ENCODE measurements at regions not wholly inside any gene's neighbourhood (a gene's known extent, or its start where the extent isn't known, plus 50 kb on each side); places are given as distances from the start of the nearest gene placed in this dataset.
"Not testable (repeated sequence)": the region's sequence is repeated elsewhere in the genome, so short reads cannot be mapped to it uniquely, and the experiment has no call there.

DNA sequence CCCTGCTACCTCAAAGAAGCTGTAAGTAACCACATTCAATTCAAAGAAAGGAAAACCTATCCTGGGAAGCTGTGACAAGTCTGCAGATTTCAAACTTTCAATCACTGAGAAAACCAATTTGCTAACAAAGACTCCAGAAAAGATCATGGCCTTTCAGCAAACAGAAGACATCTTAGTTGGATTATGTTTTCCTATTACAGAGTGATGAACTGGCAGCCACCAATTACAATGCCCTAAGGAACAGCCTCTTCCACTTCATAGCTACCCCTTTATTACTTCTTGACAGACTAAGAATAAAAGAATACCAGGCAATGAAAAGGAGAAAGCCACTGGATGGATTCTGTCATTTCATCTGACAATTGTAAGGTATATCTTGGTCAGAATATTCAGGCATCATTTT is 128.2 kb upstream of the RASEF start:
- peaks cover 0 to 4% (median 0%) of the 10 kb centered on the region in 9 donors for H3K4me1 ChIP-seq

DNA sequence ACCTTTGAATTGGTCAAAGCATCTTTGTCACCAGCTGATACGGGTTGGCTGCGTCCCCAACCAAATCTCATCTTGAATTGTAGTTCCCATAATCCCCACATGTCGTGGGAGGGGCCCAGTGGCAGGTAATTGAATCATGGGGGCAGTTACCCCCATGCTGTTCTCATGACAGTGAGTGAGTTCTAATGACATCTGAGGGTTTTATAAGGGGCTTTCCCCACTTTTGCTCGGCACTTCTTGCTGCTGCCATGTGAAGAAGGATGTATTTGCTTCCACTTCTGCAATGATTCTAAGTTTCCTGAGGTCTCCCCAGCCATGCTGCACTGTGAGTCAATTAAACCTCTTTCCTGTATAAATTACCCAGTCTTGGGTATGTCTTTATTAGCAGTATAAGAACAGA is 126.1 kb upstream of the RASEF start:
- ATAC-seq; H3K9me3 ChIP-seq; H3K4me3 ChIP-seq; H3K36me3 ChIP-seq; DNase-seq; H3K27ac ChIP-seq; intact Hi-C loops (cut with DNase I): not testable (repeated sequence)
- Histone ChIP-seq H3K4me1 (peaks cover 0 to 12% (median 0%) of the 10 kb centered on the region in 9 donors), H3K27me3 (peaks cover 0 to 20% (median 4%) of the 10 kb centered on the region in 7 donors)
- WGBS, 2 donors, result 70 to 85% methylated on average over 4 of the region's 4 CpGs

More for the DNA sequence above, 128.2 kb upstream of the RASEF start:
- H3K9me3 ChIP-seq, result no peaks in the 10 kb centered on the region
- ATAC-seq (no peak), DNase-seq (no peak)
- intact Hi-C loops (cut with DNase I), result loop anchor here in 1 of 10 donors (10.0 kb wide), 1 partner anchor 724 kb away; no protein-coding TSS in a partner anchor
- H3K27ac ChIP-seq, result no peak overlapping the region
- TF ChIP-seq, protein P1, sequence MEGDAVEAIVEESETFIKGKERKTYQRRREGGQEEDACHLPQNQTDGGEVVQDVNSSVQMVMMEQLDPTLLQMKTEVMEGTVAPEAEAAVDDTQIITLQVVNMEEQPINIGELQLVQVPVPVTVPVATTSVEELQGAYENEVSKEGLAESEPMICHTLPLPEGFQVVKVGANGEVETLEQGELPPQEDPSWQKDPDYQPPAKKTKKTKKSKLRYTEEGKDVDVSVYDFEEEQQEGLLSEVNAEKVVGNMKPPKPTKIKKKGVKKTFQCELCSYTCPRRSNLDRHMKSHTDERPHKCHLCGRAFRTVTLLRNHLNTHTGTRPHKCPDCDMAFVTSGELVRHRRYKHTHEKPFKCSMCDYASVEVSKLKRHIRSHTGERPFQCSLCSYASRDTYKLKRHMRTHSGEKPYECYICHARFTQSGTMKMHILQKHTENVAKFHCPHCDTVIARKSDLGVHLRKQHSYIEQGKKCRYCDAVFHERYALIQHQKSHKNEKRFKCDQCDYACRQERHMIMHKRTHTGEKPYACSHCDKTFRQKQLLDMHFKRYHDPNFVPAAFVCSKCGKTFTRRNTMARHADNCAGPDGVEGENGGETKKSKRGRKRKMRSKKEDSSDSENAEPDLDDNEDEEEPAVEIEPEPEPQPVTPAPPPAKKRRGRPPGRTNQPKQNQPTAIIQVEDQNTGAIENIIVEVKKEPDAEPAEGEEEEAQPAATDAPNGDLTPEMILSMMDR (IDR thresholded peaks at IDR 0.05), result no peak
- H3K27me3 ChIP-seq, result peaks cover 0 to 36% (median 15%) of the 10 kb centered on the region in 7 donors
- H3K36me3 ChIP-seq, result no peaks in the 10 kb centered on the region
- no peak overlapping the region for H3K4me3 ChIP-seq

DNA sequence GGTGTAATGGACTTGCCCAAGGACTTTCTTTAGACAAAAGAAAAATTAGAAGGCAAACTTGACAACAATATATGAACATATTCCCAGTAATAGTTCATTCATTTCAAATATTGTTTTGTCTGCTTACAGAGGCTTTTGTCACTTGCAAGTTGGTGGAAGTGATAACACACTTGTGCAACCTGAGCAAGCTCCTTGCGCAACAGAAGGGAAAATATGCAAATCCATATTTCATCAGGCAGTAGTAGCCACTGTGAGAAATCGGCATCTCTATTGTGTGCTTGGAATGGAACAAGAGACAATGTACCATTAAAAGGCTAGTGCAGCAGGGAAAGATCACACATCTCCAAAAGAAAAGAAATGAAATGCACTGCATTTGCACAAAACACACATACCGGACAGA is 125.3 kb upstream of the RASEF start:
- DNase-seq (no peak), ATAC-seq (no peak)
- WGBS, 2 donors, result 88 to 96% methylated on average over 3 of the region's 3 CpGs
- Histone ChIP-seq H3K36me3 (no peaks in the 10 kb centered on the region), H3K27ac (no peak overlapping the region), H3K4me1 (peaks cover 0 to 12% (median 0%) of the 10 kb centered on the region in 9 donors), H3K27me3 (peaks cover 0 to 15% (median 3%) of the 10 kb centered on the region in 7 donors), H3K9me3 (no peaks in the 10 kb centered on the region), H3K4me3 (no peak overlapping the region)
- intact Hi-C loops (cut with DNase I), result no loop called here
- TF ChIP-seq, protein P1 (IDR thresholded peaks at IDR 0.05), result no peak

DNA sequence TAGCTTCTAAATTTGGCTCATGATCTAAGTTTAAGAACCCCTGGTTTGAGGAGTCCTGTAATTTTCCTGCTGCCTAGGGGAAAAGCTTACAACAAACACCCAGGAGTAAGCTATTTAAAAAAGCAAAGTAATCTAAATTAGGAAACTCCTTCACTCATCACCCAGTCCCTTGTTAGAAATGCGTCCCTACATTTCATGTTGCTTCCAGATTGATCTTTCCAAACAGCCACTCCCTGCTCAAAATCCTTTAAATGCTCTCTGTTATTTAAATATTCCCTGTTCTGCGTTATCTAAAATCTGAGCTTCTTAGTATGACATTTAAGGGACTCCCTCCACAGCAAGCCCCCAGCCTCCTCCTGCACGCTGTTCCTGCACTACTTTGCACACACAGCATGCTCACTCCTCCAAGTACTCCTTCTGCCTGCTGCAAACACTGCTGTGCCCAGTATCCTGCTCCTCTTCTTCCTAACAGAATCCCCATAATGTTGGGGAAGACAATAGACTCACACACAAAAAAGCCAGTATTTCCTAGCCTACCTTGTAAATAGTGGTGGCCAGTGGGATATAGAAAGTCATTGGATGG is 123.3 kb upstream of the RASEF start:
- no peak for DNase-seq
- intact Hi-C loops (cut with DNase I), result no loop called here
- Histone ChIP-seq H3K4me1 (peaks cover 0 to 12% (median 0%) of the 10 kb centered on the region in 9 donors), H3K9me3 (no peaks in the 10 kb centered on the region), H3K36me3 (no peaks in the 10 kb centered on the region), H3K4me3 (peak overlapping the region in 3 of 10 donors; percentile 8 to 21 (median 13)), H3K27ac (no peak overlapping the region), H3K27me3 (peaks cover 0 to 11% (median 0%) of the 10 kb centered on the region in 7 donors)
- no peak for ATAC-seq
- TF ChIP-seq, protein P1 (IDR thresholded peaks at IDR 0.05), result no peak
- WGBS, 2 donors, result 19 to 31% methylated on average over 3 of the region's 3 CpGs

DNA sequence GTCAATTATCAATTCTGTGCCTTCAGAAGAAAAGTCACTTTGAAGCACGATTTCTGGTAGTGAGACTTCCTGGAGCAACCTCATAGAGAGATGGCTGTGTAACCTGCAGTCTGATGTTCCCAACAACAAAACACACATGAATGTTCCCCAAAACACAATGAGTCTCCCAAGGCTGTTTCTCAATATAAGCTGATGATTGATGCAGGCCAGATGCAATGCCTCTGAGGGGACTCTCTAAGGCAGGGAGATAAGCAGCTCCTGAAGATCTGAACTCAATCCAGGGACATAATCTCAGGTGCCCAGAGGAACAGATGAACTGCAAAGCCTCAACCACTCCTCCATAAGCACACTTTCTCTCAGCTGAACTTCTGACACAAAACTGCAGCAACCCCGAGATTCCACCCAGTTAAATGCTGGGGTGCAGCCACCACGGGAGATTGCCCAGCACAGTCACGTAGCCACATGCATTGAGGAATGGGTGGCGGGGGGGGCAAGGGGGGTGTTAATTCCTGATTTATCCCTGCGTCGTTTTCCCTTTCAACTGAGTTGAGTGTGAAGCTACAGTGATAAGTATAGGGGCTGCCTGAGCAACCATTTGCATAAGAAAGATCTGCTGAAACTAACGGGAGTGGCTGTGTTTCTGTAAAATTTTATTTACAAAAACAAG is 122.7 kb upstream of the RASEF start:
- H3K27me3 ChIP-seq, result peaks cover 0 to 11% (median 0%) of the 10 kb centered on the region in 7 donors
- peaks cover 0 to 12% (median 0%) of the 10 kb centered on the region in 9 donors for H3K4me1 ChIP-seq
- H3K36me3 ChIP-seq, result no peaks in the 10 kb centered on the region
- no peak for DNase-seq
- WGBS, 2 donors, result 13 to 22% methylated on average over 8 of the region's 8 CpGs
- no peak overlapping the region for H3K27ac ChIP-seq
- H3K9me3 ChIP-seq, result no peaks in the 10 kb centered on the region
- ATAC-seq, result peak in 5 of 8 donors; percentile 49 to 78 (median 55)
- H3K4me3 ChIP-seq, result peak overlapping the region in 3 of 10 donors; percentile 8 to 21 (median 13)
- intact Hi-C loops (cut with DNase I), result no loop called here
- TF ChIP-seq, protein P1 (IDR thresholded peaks at IDR 0.05), result no peak
